GM12878 (cell line): ENCODE measurements at regions not wholly inside any gene's neighbourhood (a gene's known extent, or its start where the extent isn't known, plus 50 kb on each side); places are given as distances from the start of the nearest gene placed in this dataset.

Source experiments
- BCL3 ChIP-seq: IDR thresholded peaks from 2 replicates; pipeline ENCODE4 v1.6.1; 2011; ENCODE audit warnings: borderline replicate concordance, low read depth, mild to moderate bottlenecking, moderate library complexity, low read length; ENCODE audit not compliant: insufficient read depth, poor library complexity, severe bottlenecking
- BCLAF1 ChIP-seq: fragments of 450-650 bp; IDR thresholded peaks from 2 replicates; pipeline ENCODE4 v1.6.1; 2017; ENCODE audit warnings: antibody characterized with exemption, mild to moderate bottlenecking, moderate library complexity
- CBX3 ChIP-seq: fragments of 200-600 bp; sonication (generic); IDR thresholded peaks from 2 replicates; pipeline ENCODE4 v1.6.1; 2016; ENCODE audit warnings: low read depth, borderline replicate concordance
- CEBPB ChIP-seq, 2 experiments: fragments of 150-350 bp in 1 of 2; IDR thresholded peaks; 2 replicates each; pipeline ENCODE4 v1.6.1; 2012 to 2014; ENCODE audit warnings: low read depth in 2 of 2, low read length in 2 of 2, borderline replicate concordance in 1 of 2, inconsistent platforms in 1 of 2
- E4F1 ChIP-seq: fragments of 450-650 bp; IDR thresholded peaks from 2 replicates; pipeline ENCODE4 v1.6.1; 2018; ENCODE audit warnings: borderline replicate concordance, mild to moderate bottlenecking; ENCODE audit not compliant: partially characterized antibody
- EGR1 ChIP-seq, 2 experiments: IDR thresholded peaks; 1 replicate in 1 of 2; 2 replicates in 1 of 2; pipeline ENCODE4 v1.6.1; 2011 to 2012; ENCODE audit warnings: low read depth in 2 of 2, low read length in 2 of 2, borderline replicate concordance in 1 of 2, mild to moderate bottlenecking in 1 of 2, moderate library complexity in 1 of 2
- ESRRA ChIP-seq: IDR thresholded peaks from 2 replicates; pipeline ENCODE4 v1.6.1; 2012; ENCODE audit warnings: mild to moderate bottlenecking, low read length, improper control_type of control experiment
- EZH2 ChIP-seq: IDR thresholded peaks from 2 replicates; pipeline ENCODE4 v1.6.1; 2012; ENCODE audit warnings: low read depth, mild to moderate bottlenecking, control low read depth, inconsistent platforms, low read length, borderline replicate concordance; ENCODE audit not compliant: control insufficient read depth
- FOXM1 ChIP-seq: IDR thresholded peaks from 2 replicates; pipeline ENCODE4 v1.6.1; 2012; ENCODE audit warnings: low read depth, mild to moderate bottlenecking, inconsistent platforms, low read length, moderate library complexity
- NFXL1 ChIP-seq: fragments of 450-650 bp; IDR thresholded peaks from 2 replicates; pipeline ENCODE4 v1.6.1; 2017; ENCODE audit warnings: antibody characterized with exemption, mild to moderate bottlenecking, borderline replicate concordance
- PML ChIP-seq: IDR thresholded peaks from 2 replicates; pipeline ENCODE4 v1.6.1; 2012; ENCODE audit warnings: low read length, inconsistent platforms
- POLR2AphosphoS5 ChIP-seq: IDR thresholded peaks from 2 replicates; pipeline ENCODE4 v1.6.1; 2011; ENCODE audit warnings: mild to moderate bottlenecking, low read length, inconsistent platforms
- RAD21 ChIP-seq: IDR thresholded peaks from 2 replicates; pipeline ENCODE4 v1.6.1; 2011; ENCODE audit warnings: mild to moderate bottlenecking, low read depth, low read length, moderate library complexity; ENCODE audit not compliant: insufficient read depth
- REST ChIP-seq: IDR thresholded peaks from 2 replicates; pipeline ENCODE4 v1.6.1; 2012; ENCODE audit warnings: mild to moderate bottlenecking, low read depth, low read length
- SKIL ChIP-seq: fragments of 450-650 bp; IDR thresholded peaks from 2 replicates; pipeline ENCODE4 v1.6.1; 2017; ENCODE audit warnings: mild to moderate bottlenecking, low read depth, inconsistent platforms; ENCODE audit not compliant: poor library complexity, severe bottlenecking
- SMARCA5 ChIP-seq: fragments of 450-650 bp; IDR thresholded peaks from 2 replicates; pipeline ENCODE4 v1.6.1; 2017; ENCODE audit warnings: mild to moderate bottlenecking
- TCF3 ChIP-seq: IDR thresholded peaks from 2 replicates; pipeline ENCODE4 v1.6.1; 2012; ENCODE audit warnings: low read depth, mild to moderate bottlenecking, low read length, borderline replicate concordance; ENCODE audit not compliant: insufficient read depth
- ZSCAN29 ChIP-seq: fragments of 450-650 bp; IDR thresholded peaks from 2 replicates; pipeline ENCODE4 v1.6.1; 2017; ENCODE audit warnings: mild to moderate bottlenecking, moderate library complexity

- TF ChIP-seq ZSCAN29 = no peak
- TF ChIP-seq FOXM1 = peak; percentile 73
- no peak for TF ChIP-seq CBX3
- no peak for TF ChIP-seq RAD21
- no peak for TF ChIP-seq REST
- TF ChIP-seq TCF3 = peak; percentile 82; the same call in 1 of the 2 replicates
- TF ChIP-seq EGR1 (IDR thresholded peaks at IDR 0.05; ENCODE audit: borderline replicate concordance in 1 of 2, low read depth in 2 of 2, low read length in 2 of 2) = no peak
- TF ChIP-seq PML = no peak
- no peak for TF ChIP-seq EZH2
- no peak for TF ChIP-seq CEBPB (IDR thresholded peaks at IDR 0.05; ENCODE audit: borderline replicate concordance in 1 of 2, low read depth in 2 of 2, low read length in 2 of 2)
- no peak for TF ChIP-seq SKIL
- no peak for TF ChIP-seq POLR2AphosphoS5
- no peak for TF ChIP-seq E4F1
- TF ChIP-seq BCLAF1 = no peak
- no peak for TF ChIP-seq BCL3
- TF ChIP-seq NFXL1 = no peak
- no peak for TF ChIP-seq SMARCA5
- no peak for TF ChIP-seq ESRRA
Measured at GRCh38 chr1:212218911-212219310, 66.3 kb upstream of the PPP2R5A start (continued).
